ENCODE measurements at regions not wholly inside any gene's neighbourhood (a gene's known extent, or its start where the extent isn't known, plus 50 kb on each side); places are given as distances from the start of the nearest gene placed in this dataset.

GRCh38 chr6:16987996-16988395 lies 113.9 kb upstream of the STMND1 start:
- FAIRE-seq = no peak
- TF ChIP-seq CTCF (IDR thresholded peaks at IDR 0.05; ENCODE audit: insufficient read depth, missing control alignments) = no peak
- DNase-seq (ENCODE audit: insufficient read length, low spot score) = no peak

- DNase-seq (ENCODE audit: insufficient read length, low spot score) = no peak
- TF ChIP-seq CTCF (IDR thresholded peaks at IDR 0.05; ENCODE audit: insufficient read depth, missing control alignments) = no peak
- no peak for FAIRE-seq
These were observed 116.2 kb upstream of the STMND1 start for GRCh38 chr6:16985513-16986284.

- FAIRE-seq (no peak), DNase-seq (ENCODE audit: insufficient read length, low spot score) (no peak)
- TF ChIP-seq CTCF (IDR thresholded peaks at IDR 0.05; ENCODE audit: insufficient read depth, missing control alignments) = no peak
These were observed 119.0 kb upstream of the STMND1 start for GRCh38 chr6:16982807-16983206.

GRCh38 chr6:16979677-16980370 lies 122.0 kb upstream of the STMND1 start:
- FAIRE-seq = no peak
- no peak for TF ChIP-seq CTCF (IDR thresholded peaks at IDR 0.05; ENCODE audit: insufficient read depth, missing control alignments)
- DNase-seq (ENCODE audit: insufficient read length, low spot score) = no peak

- DNase-seq (ENCODE audit: insufficient read length, low spot score) (no peak), FAIRE-seq (no peak)
- no peak for TF ChIP-seq CTCF (IDR thresholded peaks at IDR 0.05; ENCODE audit: insufficient read depth, missing control alignments)
These were observed 123.2 kb upstream of the STMND1 start for GRCh38 chr6:16978686-16979085.

GRCh38 chr6:16976385-16977183 lies 125.3 kb upstream of the STMND1 start:
- TF ChIP-seq CTCF (IDR thresholded peaks at IDR 0.05; ENCODE audit: insufficient read depth, missing control alignments) = no peak
- DNase-seq (ENCODE audit: insufficient read length, low spot score) (no peak), FAIRE-seq (no peak)

All from D721Med (cell line).